ENCODE measurements at regions not wholly inside any gene's neighbourhood (a gene's known extent, or its start where the extent isn't known, plus 50 kb on each side); places are given as distances from the start of the nearest gene placed in this dataset.

- Histone ChIP-seq H3K79me2 (ENCODE audit: insufficient read depth) (no peaks in the 10 kb centered on the region), H3K4me3 (no peak overlapping the region), H3K9ac (no peak overlapping the region), H2AFZ (no peak overlapping the region), H3K9me2 (ENCODE audit: insufficient read depth) (no peaks in the 10 kb centered on the region), H3K27ac (no peak overlapping the region), H3K27me3 (replicated peaks; ENCODE audit: insufficient read depth) (no peaks in the 10 kb centered on the region), H3K4me1 (ENCODE audit: insufficient read depth) (no peaks in the 10 kb centered on the region), H3K4me2 (ENCODE audit: unreplicated experiment) (no peak overlapping the region), H4K20me1 (ENCODE audit: insufficient read depth) (no peaks in the 10 kb centered on the region), H3F3A (ENCODE audit: insufficient read depth) (no peaks in the 10 kb centered on the region; the same call in 1 of the 2 replicates), H3K9me3 (ENCODE audit: low read depth) (no peaks in the 10 kb centered on the region), H3K36me3 (ENCODE audit: low read depth) (no peaks in the 10 kb centered on the region)
- in situ Hi-C loops (cut with MboI), result no loop called here
- WGBS, 2 experiments (ENCODE audit: low coverage in 1 of 2, low lambda C conversion rate in 2 of 2, missing lambda C conversion rate in 2 of 2), result 96 to 100% methylated on average over 3 of the region's 3 CpGs
- TF ChIP-seq EZH2phosphoT487 (IDR thresholded peaks at IDR 0.05; ENCODE audit: insufficient read depth, low read depth) (no peak), EZH2 (IDR thresholded peaks at IDR 0.05; ENCODE audit: insufficient read depth, poor library complexity, severe bottlenecking) (no peak)
- DNase-seq, result no peak
Observed at GRCh38 chr13:47351798-47352197, 454.9 kb upstream of the HTR2A start.

GRCh38 chr13:47350334-47351124 lies 453.7 kb upstream of the HTR2A start:
- TF ChIP-seq EZH2phosphoT487 (IDR thresholded peaks at IDR 0.05; ENCODE audit: insufficient read depth, low read depth), result no peak
- TF ChIP-seq EZH2 (IDR thresholded peaks at IDR 0.05; ENCODE audit: insufficient read depth, poor library complexity, severe bottlenecking), result no peak
- H3K9me3 ChIP-seq (ENCODE audit: low read depth), result no peaks in the 10 kb centered on the region
- no peak overlapping the region for H3K9ac ChIP-seq
- no peaks in the 10 kb centered on the region for H3K9me2 ChIP-seq (ENCODE audit: insufficient read depth)
- in situ Hi-C loops (cut with MboI), result no loop called here
- 46 to 66% methylated on average over 2 of the region's 2 CpGs for WGBS, 2 experiments (ENCODE audit: low coverage in 1 of 2, low lambda C conversion rate in 2 of 2, missing lambda C conversion rate in 2 of 2)
- H4K20me1 ChIP-seq (ENCODE audit: insufficient read depth), result no peaks in the 10 kb centered on the region
- no peak overlapping the region for H3K27ac ChIP-seq
- no peak overlapping the region for H3K4me2 ChIP-seq (ENCODE audit: unreplicated experiment)
- H3K79me2 ChIP-seq (ENCODE audit: insufficient read depth), result no peaks in the 10 kb centered on the region
- H3K36me3 ChIP-seq (ENCODE audit: low read depth), result no peaks in the 10 kb centered on the region
- H3K4me1 ChIP-seq (ENCODE audit: insufficient read depth), result no peaks in the 10 kb centered on the region
- H3K27me3 ChIP-seq (replicated peaks; ENCODE audit: insufficient read depth), result no peaks in the 10 kb centered on the region
- no peak overlapping the region for H2AFZ ChIP-seq
- H3F3A ChIP-seq (ENCODE audit: insufficient read depth), result no peaks in the 10 kb centered on the region
- no peak overlapping the region for H3K4me3 ChIP-seq
- DNase-seq, result no peak

GRCh38 chr13:47349211-47349610 lies 452.4 kb upstream of the HTR2A start:
- no peak overlapping the region for H3K4me3 ChIP-seq
- no peak for DNase-seq
- H3K9me2 ChIP-seq (ENCODE audit: insufficient read depth), result no peaks in the 10 kb centered on the region
- H3K4me2 ChIP-seq (ENCODE audit: unreplicated experiment), result no peak overlapping the region
- no peaks in the 10 kb centered on the region for H3K27me3 ChIP-seq (replicated peaks; ENCODE audit: insufficient read depth)
- no peaks in the 10 kb centered on the region for H3K4me1 ChIP-seq (ENCODE audit: insufficient read depth)
- no peak overlapping the region for H2AFZ ChIP-seq
- TF ChIP-seq EZH2 (IDR thresholded peaks at IDR 0.05; ENCODE audit: insufficient read depth, poor library complexity, severe bottlenecking) (no peak), EZH2phosphoT487 (IDR thresholded peaks at IDR 0.05; ENCODE audit: insufficient read depth, low read depth) (no peak)
- no peaks in the 10 kb centered on the region for H3K79me2 ChIP-seq (ENCODE audit: insufficient read depth)
- in situ Hi-C loops (cut with MboI), result no loop called here
- no peak overlapping the region for H3K9ac ChIP-seq
- no peaks in the 10 kb centered on the region for H3K36me3 ChIP-seq (ENCODE audit: low read depth)
- no peaks in the 10 kb centered on the region for H3K9me3 ChIP-seq (ENCODE audit: low read depth)
- no peak overlapping the region for H3K27ac ChIP-seq
- H4K20me1 ChIP-seq (ENCODE audit: insufficient read depth), result no peaks in the 10 kb centered on the region
- WGBS, 2 experiments (ENCODE audit: low coverage in 1 of 2, low lambda C conversion rate in 2 of 2, missing lambda C conversion rate in 2 of 2), result 94 to 96% methylated on average over 1 of the region's 1 CpG
- H3F3A ChIP-seq (ENCODE audit: insufficient read depth), result no peaks in the 10 kb centered on the region

GRCh38 chr13:47337781-47338507 lies 441.1 kb upstream of the HTR2A start:
- peak overlapping the region; percentile 23 for H3K4me2 ChIP-seq (ENCODE audit: unreplicated experiment)
- H3K79me2 ChIP-seq (ENCODE audit: insufficient read depth), result no peaks in the 10 kb centered on the region
- H3F3A ChIP-seq (ENCODE audit: insufficient read depth), result peaks cover 22% of the 10 kb centered on the region
- WGBS, 2 experiments (ENCODE audit: low coverage in 1 of 2, low lambda C conversion rate in 2 of 2, missing lambda C conversion rate in 2 of 2), result 45 to 55% methylated on average over 7 of the region's 7 CpGs
- TF ChIP-seq EZH2 (IDR thresholded peaks at IDR 0.05; ENCODE audit: insufficient read depth, poor library complexity, severe bottlenecking) (no peak), EZH2phosphoT487 (IDR thresholded peaks at IDR 0.05; ENCODE audit: insufficient read depth, low read depth) (no peak)
- H3K9me2 ChIP-seq (ENCODE audit: insufficient read depth), result no peaks in the 10 kb centered on the region
- in situ Hi-C loops (cut with MboI), result no loop called here
- H3K27me3 ChIP-seq (replicated peaks; ENCODE audit: insufficient read depth), result no peaks in the 10 kb centered on the region
- H3K27ac ChIP-seq, result peak overlapping the region; percentile 49
- H3K4me1 ChIP-seq (ENCODE audit: insufficient read depth), result peaks cover 20% of the 10 kb centered on the region
- H4K20me1 ChIP-seq (ENCODE audit: insufficient read depth), result no peaks in the 10 kb centered on the region
- H3K36me3 ChIP-seq (ENCODE audit: low read depth), result no peaks in the 10 kb centered on the region
- H3K9ac ChIP-seq, result no peak overlapping the region
- peak; percentile 77 for DNase-seq
- no peak overlapping the region for H3K4me3 ChIP-seq
- peak overlapping the region; percentile 62 for H2AFZ ChIP-seq
- no peaks in the 10 kb centered on the region for H3K9me3 ChIP-seq (ENCODE audit: low read depth)
